D721Med (cell line): ENCODE measurements at regions not wholly inside any gene's neighbourhood (a gene's known extent, or its start where the extent isn't known, plus 50 kb on each side); places are given as distances from the start of the nearest gene placed in this dataset.

Experiments used
- DNase-seq: peaks from one replicate; pipeline ENCODE4 v3.0.0; 2011; ENCODE audit warnings: low spot score; ENCODE audit not compliant: insufficient read length
- FAIRE-seq: peaks from 2 replicates; lab custom pipeline; 2011; peaks lifted over from hg19 to GRCh38; lab: Jason Lieb, UNC
- CTCF ChIP-seq: IDR thresholded peaks from 2 replicates; pipeline ENCODE4 v1.5.1; 2012; ENCODE audit warnings: mild to moderate bottlenecking, control low read depth; ENCODE audit not compliant: insufficient read depth; ENCODE audit errors: missing control alignments

- FAIRE-seq (no peak), DNase-seq (no peak)
- TF ChIP-seq CTCF = no peak
Measured at GRCh38 chr15:70193734-70194133, 96.0 kb upstream of the TLE3 start.

GRCh38 chr15:70192490-70192889 is 94.8 kb upstream of the TLE3 start:
- TF ChIP-seq CTCF = no peak
- FAIRE-seq (no peak), DNase-seq (no peak)

DNA sequence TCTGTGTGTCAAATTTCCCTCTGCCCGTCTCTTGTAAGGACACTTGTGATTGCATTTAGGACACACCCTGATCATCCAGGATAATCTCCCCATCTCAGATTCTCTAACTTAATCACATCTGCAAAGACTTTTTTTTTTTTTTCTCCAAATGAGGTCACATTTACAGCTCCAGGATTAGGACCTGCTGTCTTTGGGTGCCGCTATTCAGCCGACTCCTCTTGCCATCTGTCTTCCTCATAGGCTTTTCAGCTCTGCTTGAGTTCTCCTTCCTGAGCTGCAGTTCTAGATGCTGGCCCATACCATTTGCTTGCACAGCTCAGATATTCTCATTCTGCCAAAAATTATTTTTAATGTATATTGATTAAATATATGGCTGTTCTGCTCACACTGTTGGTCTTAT is 94.3 kb upstream of the TLE3 start:
- FAIRE-seq = peak; percentile 87
- TF ChIP-seq CTCF = no peak
- DNase-seq = peak; percentile 50

GRCh38 chr15:70190965-70191364 is 93.2 kb upstream of the TLE3 start:
- DNase-seq (no peak), FAIRE-seq (no peak)
- TF ChIP-seq CTCF = no peak

DNA sequence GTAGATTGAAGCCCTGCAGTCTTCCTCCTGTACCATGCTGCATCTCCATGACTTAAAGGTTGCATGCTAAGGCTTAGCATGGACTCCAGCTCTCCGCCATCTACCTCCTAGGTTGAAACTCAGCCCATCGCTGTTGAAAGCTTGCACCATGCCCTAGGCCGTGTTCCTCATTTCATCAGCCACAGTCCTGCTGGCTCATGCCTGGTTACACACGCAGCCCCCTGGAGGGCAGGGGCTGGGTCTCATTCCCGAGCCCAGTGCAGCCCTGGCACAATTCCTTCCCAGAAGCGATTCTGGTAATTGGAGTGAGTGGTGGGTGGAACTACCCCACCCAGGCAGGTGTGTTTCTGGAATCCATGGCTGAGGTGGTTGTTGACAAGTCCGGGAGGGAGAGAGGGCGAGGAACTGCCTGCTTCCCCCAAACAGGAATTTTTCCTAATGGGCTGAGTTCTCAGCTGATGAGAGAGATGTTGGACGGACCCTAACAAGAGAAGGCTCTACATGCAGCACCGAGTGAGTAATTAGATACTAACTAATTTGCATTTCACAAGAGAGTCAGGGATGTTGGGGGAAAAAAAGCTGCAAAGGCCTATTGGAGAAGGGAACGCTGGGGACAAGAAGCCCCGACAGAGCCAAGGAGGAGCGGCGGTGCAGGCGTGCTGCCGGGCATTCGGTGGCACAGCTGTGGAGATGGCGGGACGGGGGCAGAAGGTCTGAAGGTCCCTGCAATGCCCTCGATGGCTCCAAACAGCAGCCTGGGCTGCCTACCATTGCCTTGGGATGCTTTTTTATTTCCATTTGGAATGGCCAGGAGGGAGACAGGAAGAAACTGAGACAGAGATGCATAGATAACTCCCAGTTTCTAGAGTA is 92.3 kb upstream of the TLE3 start:
- DNase-seq (no peak), FAIRE-seq (no peak)
- TF ChIP-seq CTCF = no peak

DNA sequence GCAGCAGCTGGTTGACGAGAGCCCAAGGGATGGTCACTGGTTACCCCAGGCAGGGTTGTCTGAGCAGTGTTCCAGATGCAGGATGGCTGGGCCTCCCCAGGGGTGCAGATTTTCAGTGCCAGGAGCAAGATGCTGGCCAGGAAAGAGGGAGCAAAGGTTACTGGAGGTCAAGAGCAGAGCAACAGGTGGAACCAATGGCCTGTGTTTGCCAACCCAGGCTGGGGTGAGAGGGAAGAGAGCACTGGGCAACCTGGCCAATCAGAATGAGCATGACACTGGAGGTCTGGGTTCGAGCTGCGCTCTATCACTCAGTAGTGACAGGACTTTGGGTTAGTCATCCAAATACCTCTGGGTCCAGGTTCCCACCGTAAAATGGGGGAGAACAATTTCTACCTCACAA is 90.6 kb upstream of the TLE3 start:
- DNase-seq = no peak
- no peak for FAIRE-seq
- no peak for TF ChIP-seq CTCF

GRCh38 chr15:70187331-70187730 is 89.6 kb upstream of the TLE3 start:
- TF ChIP-seq CTCF = no peak
- DNase-seq (no peak), FAIRE-seq (no peak)
